Osteoblast (primary cell): ENCODE measurements at regions not wholly inside any gene's neighbourhood (a gene's known extent, or its start where the extent isn't known, plus 50 kb on each side); places are given as distances from the start of the nearest gene placed in this dataset.

Source experiments
- DNase-seq: peaks from one replicate; pipeline ENCODE4 v3.0.0; 2011; ENCODE audit warnings: low spot score, mixed read lengths; ENCODE audit not compliant: insufficient read length; ENCODE audit errors: missing footprints
- H2AFZ ChIP-seq: 2 replicates; pipeline ENCODE4 v1.6.0; 2011; ENCODE audit warnings: mild to moderate bottlenecking, low read length
- H3K27ac ChIP-seq: 2 replicates; pipeline ENCODE4 v1.5.1; 2011; ENCODE audit warnings: mild to moderate bottlenecking, low read depth, low read length, moderate library complexity
- H3K27me3 ChIP-seq: 2 replicates; pipeline ENCODE4 v1.6.0; 2012; ENCODE audit warnings: mild to moderate bottlenecking, control low read depth, inconsistent platforms, low read length, moderate library complexity; ENCODE audit not compliant: insufficient read depth
- H3K36me3 ChIP-seq: 2 replicates; pipeline ENCODE4 v1.5.1; 2011; ENCODE audit warnings: mild to moderate bottlenecking, low read length, control low read depth, moderate library complexity; ENCODE audit not compliant: insufficient read depth
- H3K4me1 ChIP-seq: 2 replicates; pipeline ENCODE4 v1.5.1; 2011; ENCODE audit warnings: mild to moderate bottlenecking, low read length, control low read depth, moderate library complexity; ENCODE audit not compliant: insufficient read depth
- H3K4me2 ChIP-seq: 2 replicates; pipeline ENCODE4 v1.6.0; 2011; ENCODE audit warnings: mild to moderate bottlenecking, low read length; ENCODE audit not compliant: insufficient read depth
- H3K4me3 ChIP-seq: fragments of 200-600 bp; sonication (generic); 3 replicates; pipeline ENCODE4 v1.5.1; 2012; ENCODE audit warnings: mild to moderate bottlenecking, low read length, inconsistent platforms; ENCODE audit not compliant: insufficient read depth
- H3K79me2 ChIP-seq: 2 replicates; pipeline ENCODE4 v1.6.0; 2012; ENCODE audit warnings: mild to moderate bottlenecking, low read length, control low read depth, inconsistent platforms; ENCODE audit not compliant: insufficient read depth
- H3K9me3 ChIP-seq: 2 replicates; pipeline ENCODE4 v1.5.1; 2011; ENCODE audit warnings: low read depth, low read length, control low read depth
- H4K20me1 ChIP-seq: 2 replicates; pipeline ENCODE4 v1.6.0; 2012; ENCODE audit warnings: mild to moderate bottlenecking, low read length, control low read depth; ENCODE audit not compliant: insufficient read depth
- CTCF ChIP-seq: IDR thresholded peaks from 2 replicates; pipeline ENCODE4 v1.5.1; 2011; ENCODE audit warnings: mild to moderate bottlenecking, low read depth, low read length, moderate library complexity; ENCODE audit errors: extremely low read depth

- Histone ChIP-seq H3K27ac (no peak overlapping the region), H3K4me3 (no peak overlapping the region), H3K4me1 (no peaks in the 10 kb centered on the region), H4K20me1 (no peaks in the 10 kb centered on the region), H3K36me3 (no peaks in the 10 kb centered on the region), H3K79me2 (no peaks in the 10 kb centered on the region), H3K4me2 (no peak overlapping the region), H2AFZ (no peak overlapping the region), H3K27me3 (no peaks in the 10 kb centered on the region), H3K9me3 (peaks cover 4% of the 10 kb centered on the region)
- TF ChIP-seq CTCF = no peak
- no peak for DNase-seq
Observed at GRCh38 chr15:94535298-94536048, 304.1 kb downstream of the MCTP2 start.

- Histone ChIP-seq H3K27me3 (no peaks in the 10 kb centered on the region), H3K27ac (no peak overlapping the region), H3K4me3 (no peak overlapping the region), H3K4me2 (no peak overlapping the region), H3K79me2 (no peaks in the 10 kb centered on the region), H2AFZ (no peak overlapping the region), H4K20me1 (no peaks in the 10 kb centered on the region), H3K4me1 (no peaks in the 10 kb centered on the region), H3K9me3 (peaks cover 4% of the 10 kb centered on the region), H3K36me3 (no peaks in the 10 kb centered on the region)
- DNase-seq = no peak
- TF ChIP-seq CTCF = no peak
Observed at GRCh38 chr15:94536549-94536948, 305.2 kb downstream of the MCTP2 start.

- H3K9me3 ChIP-seq = peaks cover 3% of the 10 kb centered on the region
Observed at GRCh38 chr15:94538280-94538679, 306.9 kb downstream of the MCTP2 start.

More at GRCh38 chr15:94538280-94538679, 306.9 kb downstream of the MCTP2 start:
- Histone ChIP-seq H3K36me3 (no peaks in the 10 kb centered on the region), H3K4me2 (no peak overlapping the region), H3K27ac (no peak overlapping the region), H2AFZ (no peak overlapping the region), H3K79me2 (no peaks in the 10 kb centered on the region), H4K20me1 (no peaks in the 10 kb centered on the region), H3K27me3 (no peaks in the 10 kb centered on the region), H3K4me3 (no peak overlapping the region), H3K4me1 (no peaks in the 10 kb centered on the region)
- DNase-seq = no peak
- TF ChIP-seq CTCF = no peak
